ENCODE measurements at regions not wholly inside any gene's neighbourhood (a gene's known extent, or its start where the extent isn't known, plus 50 kb on each side); places are given as distances from the start of the nearest gene placed in this dataset.

- H3K4me3 ChIP-seq (ENCODE audit: low read depth, low read length) = no peak overlapping the region
- DNase-seq (ENCODE audit: low read depth) = no peak
- TF ChIP-seq CTCF (IDR thresholded peaks at IDR 0.05; ENCODE audit: insufficient read depth, low read depth, low read length) = no peak
Measured at GRCh38 chr1:58307431-58307830, 239.1 kb downstream of the OMA1 start.

GRCh38 chr1:58305622-58306021 lies 240.9 kb downstream of the OMA1 start:
- no peak for TF ChIP-seq CTCF (IDR thresholded peaks at IDR 0.05; ENCODE audit: insufficient read depth, low read depth, low read length)
- no peak for DNase-seq (ENCODE audit: low read depth)
- H3K4me3 ChIP-seq (ENCODE audit: low read depth, low read length) = no peak overlapping the region

GRCh38 chr1:58304346-58304975 lies 242.1 kb downstream of the OMA1 start:
- H3K4me3 ChIP-seq (ENCODE audit: low read depth, low read length) = no peak overlapping the region
- no peak for DNase-seq (ENCODE audit: low read depth)
- no peak for TF ChIP-seq CTCF (IDR thresholded peaks at IDR 0.05; ENCODE audit: insufficient read depth, low read depth, low read length)

- no peak overlapping the region for H3K4me3 ChIP-seq (ENCODE audit: low read depth, low read length)
- no peak for DNase-seq (ENCODE audit: low read depth)
- no peak for TF ChIP-seq CTCF (IDR thresholded peaks at IDR 0.05; ENCODE audit: insufficient read depth, low read depth, low read length)
Measured at GRCh38 chr1:58303841-58304240, 242.7 kb downstream of the OMA1 start.

GRCh38 chr1:58293388-58293787 lies 253.1 kb downstream of the OMA1 start:
- no peak for DNase-seq (ENCODE audit: low read depth)
- TF ChIP-seq CTCF (IDR thresholded peaks at IDR 0.05; ENCODE audit: insufficient read depth, low read depth, low read length) = no peak
- H3K4me3 ChIP-seq (ENCODE audit: low read depth, low read length) = no peak overlapping the region

- DNase-seq (ENCODE audit: low read depth) = peak; percentile 31
Measured at GRCh38 chr1:58290685-58291372, 255.7 kb downstream of the OMA1 start.

More at GRCh38 chr1:58290685-58291372, 255.7 kb downstream of the OMA1 start:
- no peak overlapping the region for H3K4me3 ChIP-seq (ENCODE audit: low read depth, low read length)
- no peak for TF ChIP-seq CTCF (IDR thresholded peaks at IDR 0.05; ENCODE audit: insufficient read depth, low read depth, low read length)

Measured in fibroblast of villous mesenchyme (primary cell).